ENCODE measurements at regions not wholly inside any gene's neighbourhood (a gene's known extent, or its start where the extent isn't known, plus 50 kb on each side); places are given as distances from the start of the nearest gene placed in this dataset.

- POLR2A ChIA-PET = no interaction called here
- CTCF ChIA-PET = no interaction called here
Measured at GRCh38 chr6:14061643-14062042, 55.9 kb upstream of the CD83 start.

- ChIA-PET POLR2A (no interaction called here), CTCF (no interaction called here)
Measured at GRCh38 chr6:14062345-14063029, 55.1 kb upstream of the CD83 start.

- CTCF ChIA-PET = interaction anchor here (0.6 kb wide), 1 partner anchor 56 kb away, joined by 3 read pairs; no protein-coding TSS in a partner anchor
- POLR2A ChIA-PET = no interaction called here
Measured at GRCh38 chr6:14063756-14064155, 53.8 kb upstream of the CD83 start.

- POLR2A ChIA-PET = no interaction called here
- CTCF ChIA-PET = interaction anchor here (0.7 to 1.4 kb wide), 3 partner anchors 19 to 154 kb away, joined by 3 to 5 read pairs (median 4); no protein-coding TSS in a partner anchor
Measured at GRCh38 chr6:14065350-14065749, 52.2 kb upstream of the CD83 start.

- POLR2A ChIA-PET = interaction anchor here (0.6 to 0.7 kb wide), 2 partner anchors 26 to 163 kb away, joined by 3 read pairs; no protein-coding TSS in a partner anchor
- CTCF ChIA-PET = interaction anchor here (0.7 to 1.8 kb wide), 15 partner anchors 9 to 382 kb away, joined by 3 to 13 read pairs (median 5); no protein-coding TSS in a partner anchor
Measured at GRCh38 chr6:14066782-14067406, 50.7 kb upstream of the CD83 start.

- POLR2A ChIA-PET = no interaction called here
Measured at GRCh38 chr6:14067656-14068055, 49.9 kb upstream of the CD83 start.

More at GRCh38 chr6:14067656-14068055, 49.9 kb upstream of the CD83 start:
- CTCF ChIA-PET = interaction anchor here (0.6 to 1.8 kb wide), 9 partner anchors 10 to 1158 kb away, joined by 4 to 13 read pairs (median 7); no protein-coding TSS in a partner anchor

Data from activated CD8-positive, alpha-beta memory T cell treated with anti-CD3 and anti-CD28 coated beads for 36 hours (primary cell).